GM18907 (cell line): ENCODE measurements at regions not wholly inside any gene's neighbourhood (a gene's known extent, or its start where the extent isn't known, plus 50 kb on each side); places are given as distances from the start of the nearest gene placed in this dataset.
"Not testable (repeated sequence)": the region's sequence is repeated elsewhere in the genome, so short reads cannot be mapped to it uniquely, and the experiment has no call there.

Experiments used
- ATAC-seq: cut with Tn5 transposase; IDR thresholded peaks from one replicate; pipeline ENCODE4 v1.9.1; 2021; ENCODE audit warnings: mild to moderate bottlenecking, moderate library complexity; ENCODE audit not compliant: unreplicated experiment

DNA sequence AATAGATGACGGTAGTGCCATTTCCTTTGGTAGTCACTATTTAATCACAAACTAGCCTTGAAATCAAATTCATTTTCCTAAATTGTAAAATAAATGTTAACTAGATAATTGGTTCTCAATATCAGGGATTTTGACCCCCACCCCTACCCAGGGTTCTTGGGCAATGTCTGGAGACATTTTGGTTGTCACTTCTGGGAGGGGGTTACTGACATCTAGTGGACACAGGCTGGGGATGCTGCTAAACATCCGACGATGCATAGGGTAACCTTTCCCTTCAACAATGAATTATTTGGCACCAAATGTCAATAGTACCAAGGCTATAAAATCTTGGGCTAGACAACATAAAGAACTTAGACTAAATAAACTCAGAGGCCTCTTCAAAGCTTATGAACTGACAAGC is 285.8 kb upstream of the TRPC5 start:
- ATAC-seq, result no peak

DNA sequence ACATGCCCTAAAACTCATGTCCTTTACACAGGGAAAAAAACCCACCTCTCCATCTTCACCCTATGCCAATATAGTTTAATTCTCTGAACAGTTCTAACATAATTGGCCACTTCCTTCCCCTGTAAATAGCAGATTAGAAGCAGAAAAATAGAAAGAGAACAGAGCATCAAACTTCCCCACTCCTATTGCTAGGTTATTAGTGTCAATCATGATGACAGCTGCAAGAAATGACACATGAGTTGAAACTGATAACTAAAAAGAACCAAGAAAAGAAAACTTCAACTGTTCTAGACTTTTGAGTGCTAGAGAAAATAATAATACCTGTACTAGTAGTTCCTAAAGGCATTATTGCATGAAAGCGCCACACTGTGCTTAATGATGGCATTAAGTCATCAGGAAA is 284.5 kb upstream of the TRPC5 start:
- ATAC-seq, result no peak

DNA sequence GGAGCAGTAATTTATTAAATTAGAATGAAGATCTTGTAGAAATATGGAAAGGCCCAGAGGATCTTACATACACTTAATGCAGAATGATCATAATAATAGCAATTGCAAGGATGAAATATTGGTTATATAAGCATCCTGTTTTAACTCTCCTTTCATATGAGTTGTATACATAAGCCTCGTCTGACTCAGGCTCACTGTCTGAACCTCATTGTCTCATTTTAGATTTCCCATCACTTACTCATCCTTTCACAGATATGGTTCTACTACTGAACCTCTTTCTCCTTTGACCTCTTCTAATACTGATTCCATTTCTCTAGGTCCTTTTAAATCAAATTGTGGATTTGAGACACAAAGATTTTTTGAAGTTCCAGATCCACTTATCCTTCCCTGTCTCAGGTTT is 277.3 kb upstream of the TRPC5 start:
- no peak for ATAC-seq

DNA sequence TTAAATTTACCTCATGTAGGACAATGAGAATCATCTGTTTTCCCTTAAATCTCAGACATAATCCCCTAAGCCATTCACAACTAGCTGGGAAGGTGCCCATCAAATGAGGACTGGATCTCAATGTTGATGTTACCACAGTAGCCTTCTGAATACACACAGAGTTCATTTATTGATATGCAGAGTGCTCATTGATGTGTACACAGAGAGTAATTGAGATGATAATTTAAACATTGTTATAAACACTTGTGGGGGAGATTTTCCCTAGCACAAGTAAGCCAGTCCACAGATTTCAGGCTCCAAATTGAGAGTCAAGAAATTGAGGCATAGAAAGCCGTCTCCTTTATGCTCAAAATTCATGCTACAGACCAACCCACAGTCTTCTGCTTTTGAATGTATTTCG is 273.4 kb upstream of the TRPC5 start:
- ATAC-seq, result no peak

DNA sequence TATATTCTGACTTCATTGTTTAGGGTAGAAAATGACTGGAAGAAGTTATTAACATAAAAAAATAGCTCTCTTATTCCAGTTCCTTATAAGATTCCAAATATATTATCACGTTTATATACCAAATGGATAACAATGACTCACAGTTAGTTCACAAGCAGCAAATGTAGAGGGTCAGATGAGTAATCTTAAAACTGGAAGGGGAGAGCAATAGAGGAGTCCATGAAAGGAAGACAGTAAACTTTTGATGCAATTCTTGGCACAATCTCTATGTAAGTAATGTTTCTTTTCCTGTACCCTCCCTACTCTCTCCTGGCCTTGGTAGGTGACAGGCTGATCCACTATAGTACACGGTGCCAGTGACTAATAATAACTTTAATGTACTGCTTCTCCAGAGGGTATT is 259.0 kb upstream of the TRPC5 start:
- ATAC-seq, result no peak

DNA sequence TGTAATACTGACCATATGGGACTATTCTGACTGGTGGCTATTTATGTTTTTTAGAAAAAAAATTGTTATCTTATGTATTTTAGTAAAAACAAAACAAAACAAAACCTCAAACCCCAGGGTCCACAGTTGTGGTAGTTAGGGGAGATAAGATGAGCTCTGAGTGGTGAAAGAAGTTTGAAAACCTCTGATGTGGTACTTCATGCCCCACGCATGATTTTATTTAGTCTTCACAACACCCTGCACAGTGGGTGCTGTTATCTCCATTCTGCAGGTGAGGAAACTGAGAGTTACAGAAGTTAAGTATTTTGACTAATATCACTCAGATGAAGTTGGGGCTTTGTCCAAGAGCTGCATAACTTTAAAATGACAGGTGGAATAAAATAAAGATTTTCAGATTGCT is 230.6 kb upstream of the TRPC5 start:
- no peak for ATAC-seq

DNA sequence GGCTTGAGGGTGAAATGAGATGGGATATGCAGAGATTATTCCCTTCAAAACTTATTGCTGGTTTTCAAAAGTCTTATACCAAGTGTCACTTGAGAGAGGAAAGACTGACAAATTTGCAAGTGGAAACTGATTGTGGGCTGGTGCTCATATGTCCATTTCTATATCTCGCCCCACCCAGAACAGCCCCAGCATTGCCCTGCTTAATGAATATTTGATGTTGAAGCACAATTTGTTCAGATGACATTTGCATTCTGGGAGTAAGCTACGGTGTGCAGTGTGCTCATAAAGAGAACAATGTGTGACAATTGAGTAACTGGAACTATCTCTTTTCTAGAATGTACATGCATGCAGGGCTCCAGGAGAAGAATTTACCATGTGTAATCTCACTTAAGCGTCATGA is 223.5 kb upstream of the TRPC5 start:
- no peak for ATAC-seq

DNA sequence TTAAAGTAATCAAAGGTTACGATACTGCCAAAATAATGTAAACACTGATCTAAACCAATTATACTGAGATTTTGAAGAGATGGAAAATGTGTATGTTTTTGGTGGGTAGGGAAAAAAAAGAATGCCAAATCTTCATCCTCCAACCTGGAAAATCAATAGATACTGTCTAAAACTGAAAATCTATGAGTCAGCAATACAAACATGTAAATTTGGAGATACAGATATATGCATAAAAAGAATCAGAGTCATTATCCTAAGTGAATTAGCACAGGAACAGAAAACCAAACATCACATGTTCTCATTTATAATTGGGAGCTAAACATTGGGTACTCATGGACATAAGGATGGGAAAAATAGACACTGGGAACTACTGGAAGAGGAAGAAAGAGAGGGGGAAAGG is 197.4 kb upstream of the TRPC5 start:
- no peak for ATAC-seq

DNA sequence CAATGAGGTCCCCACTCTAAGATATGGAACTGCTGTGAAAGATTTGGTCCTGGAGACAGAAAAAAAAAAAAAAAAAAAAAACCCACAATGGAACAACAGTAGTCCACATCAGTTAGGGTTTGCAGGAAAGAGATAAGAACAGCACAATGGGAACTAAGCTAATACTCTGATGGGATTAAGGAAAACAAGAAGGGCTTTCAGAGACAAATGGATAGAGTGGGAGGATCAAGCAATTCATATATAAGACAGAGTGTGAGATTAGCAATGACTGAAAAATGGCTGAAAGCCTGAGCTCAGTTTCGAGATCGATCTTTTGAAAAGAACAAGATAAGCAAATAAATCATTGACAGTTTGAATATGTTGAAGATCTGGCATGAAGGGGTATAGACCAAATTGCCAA is 188.4 kb upstream of the TRPC5 start:
- no peak for ATAC-seq

DNA sequence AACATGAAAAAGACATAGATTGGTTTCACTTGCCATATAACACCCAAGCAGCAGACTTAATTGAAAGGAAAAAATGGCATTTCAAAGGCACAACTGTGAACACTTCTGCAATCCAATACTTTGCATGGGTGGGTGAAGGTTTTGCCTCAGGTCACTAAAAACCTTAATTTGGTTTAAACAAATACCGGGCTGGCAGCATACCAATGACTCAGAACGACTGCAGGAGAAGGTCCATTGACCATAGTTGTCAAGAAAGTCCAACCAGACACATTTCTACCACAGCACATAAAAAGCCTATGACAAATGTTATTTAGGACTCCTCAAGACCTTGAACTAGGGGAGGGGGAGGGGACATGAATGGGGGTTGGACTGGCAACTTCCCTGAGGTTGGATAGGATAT is 183.6 kb upstream of the TRPC5 start:
- no peak for ATAC-seq

DNA sequence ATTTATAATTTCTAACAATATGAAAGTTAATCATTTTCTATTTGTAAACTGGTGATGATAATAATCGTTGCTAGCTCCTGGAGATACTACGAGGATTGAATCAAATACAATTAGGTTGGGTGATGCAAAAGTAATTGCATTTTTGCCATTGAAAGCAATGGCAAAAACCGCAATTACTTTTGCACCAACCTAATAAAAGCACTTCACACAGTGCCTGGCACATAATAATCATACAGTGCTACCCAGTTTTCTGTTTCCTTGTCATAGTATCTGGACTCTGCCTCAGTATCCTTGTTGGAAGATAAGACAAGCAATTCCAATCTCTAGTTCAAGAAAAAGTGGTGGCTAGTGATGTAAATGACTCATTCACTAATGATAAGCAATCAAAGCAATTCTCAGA is 176.8 kb upstream of the TRPC5 start:
- ATAC-seq, result no peak

DNA sequence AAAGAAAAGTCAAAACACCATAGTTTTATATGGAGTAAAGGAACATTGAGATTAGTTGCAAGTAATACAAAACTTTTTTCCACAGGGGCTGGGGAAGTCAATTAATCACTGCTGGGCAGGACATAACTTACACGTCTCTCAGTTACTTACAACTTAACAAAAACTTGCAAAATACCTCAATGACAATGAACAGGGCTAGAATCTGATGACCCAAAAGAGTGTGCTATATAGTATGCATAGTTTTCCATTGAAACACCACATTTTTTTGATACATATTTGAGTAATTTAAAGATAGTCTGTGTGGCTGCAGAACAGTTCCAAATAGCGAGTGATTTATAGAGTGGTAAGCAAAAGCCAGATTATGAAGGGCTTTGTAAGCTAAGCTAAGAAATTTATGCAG is 172.3 kb upstream of the TRPC5 start:
- no peak for ATAC-seq

DNA sequence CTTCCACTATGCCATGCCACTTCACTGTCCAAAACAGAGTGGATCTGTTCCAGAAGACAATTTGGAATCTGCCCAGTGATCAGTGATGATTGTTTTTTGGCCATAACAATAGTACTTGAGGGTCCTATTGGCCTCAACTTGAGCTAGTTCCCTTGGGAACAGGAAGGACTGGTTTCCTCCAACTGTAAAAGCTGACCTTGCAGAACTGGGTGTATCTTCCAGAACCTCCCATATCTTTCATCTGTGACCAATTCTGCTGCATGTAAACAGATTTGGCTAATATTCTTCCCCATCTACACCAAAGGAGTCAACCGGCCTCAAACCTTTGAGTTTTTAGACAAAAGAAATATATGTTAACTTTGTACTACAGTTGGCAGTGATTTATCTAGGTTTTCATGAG is 165.1 kb upstream of the TRPC5 start:
- no peak for ATAC-seq

DNA sequence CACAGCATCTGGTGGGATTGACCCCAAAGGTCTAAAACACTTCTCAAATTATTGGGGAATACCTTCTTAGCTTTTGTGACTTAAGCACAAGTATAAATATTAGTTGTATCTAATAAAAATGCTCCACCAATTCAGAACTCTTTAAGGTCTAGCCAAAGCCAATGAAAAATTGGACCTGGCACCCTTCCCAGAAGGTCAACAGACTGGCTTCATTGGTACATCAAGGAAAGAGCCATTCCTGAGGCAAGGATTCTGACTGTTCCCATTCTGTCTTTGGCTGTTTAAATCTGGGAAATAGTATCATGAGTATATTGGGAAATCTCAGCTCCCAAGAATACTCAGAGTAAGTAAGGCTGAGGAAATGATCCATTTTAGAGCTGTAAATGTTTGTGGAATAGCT is 153.0 kb upstream of the TRPC5 start:
- ATAC-seq, result no peak

DNA sequence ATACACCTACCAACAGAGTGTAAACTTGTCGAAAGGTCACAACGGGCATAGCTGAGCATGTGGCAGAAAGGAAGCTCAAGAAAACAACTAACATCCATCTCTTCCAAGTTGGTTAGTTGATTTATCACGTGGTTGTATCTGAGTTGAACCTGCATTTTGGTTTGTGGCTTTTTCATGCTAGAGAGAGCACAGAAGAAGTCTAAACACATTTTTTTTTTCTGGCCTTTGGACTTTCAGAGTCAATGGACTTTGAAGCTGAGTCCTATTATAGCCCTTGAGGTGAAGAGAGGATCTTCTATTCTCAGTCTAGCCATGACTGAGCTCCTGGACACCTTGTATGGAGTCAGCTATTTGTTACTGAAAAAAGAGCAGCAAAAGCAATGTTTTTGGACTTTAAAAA is 150.6 kb upstream of the TRPC5 start:
- no peak for ATAC-seq

DNA sequence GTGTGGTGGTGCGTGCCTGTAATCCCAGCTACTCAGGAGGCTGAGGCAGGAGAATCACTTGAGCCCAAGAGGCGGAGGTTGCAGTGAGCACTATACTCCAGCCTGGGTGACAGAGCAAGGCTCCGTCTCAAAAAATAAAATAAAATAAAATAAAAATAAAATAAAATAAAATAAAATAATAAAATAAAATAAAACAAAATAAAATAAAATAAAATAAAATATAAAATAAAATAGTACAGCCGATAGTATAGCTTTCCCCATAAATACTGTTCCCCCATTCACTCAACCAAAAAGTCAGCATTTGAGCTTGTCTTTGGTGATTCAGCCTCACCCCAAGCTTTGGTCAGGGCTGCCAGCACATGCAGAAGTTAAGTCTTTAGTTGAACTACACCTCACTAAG is 144.2 kb upstream of the TRPC5 start:
- ATAC-seq, result not testable (repeated sequence)

DNA sequence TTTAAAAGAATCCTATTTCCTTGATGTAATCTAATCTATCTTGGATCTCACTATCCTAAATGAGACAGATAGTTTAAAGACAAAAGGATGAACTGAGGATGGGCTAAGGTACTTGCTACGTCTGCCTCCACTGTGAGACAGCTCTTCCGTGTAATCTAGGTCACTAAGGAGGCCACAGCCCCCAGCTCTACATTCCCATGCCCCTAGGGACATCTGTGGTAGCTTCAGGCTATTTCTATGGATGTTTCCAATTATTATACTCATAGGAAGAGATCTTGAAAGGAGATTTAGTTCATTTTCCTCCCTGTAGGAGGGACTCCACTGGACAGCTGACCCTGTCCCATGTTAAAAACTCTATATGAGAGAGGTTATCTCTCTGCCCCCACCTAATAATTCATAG is 140.8 kb upstream of the TRPC5 start:
- no peak for ATAC-seq

DNA sequence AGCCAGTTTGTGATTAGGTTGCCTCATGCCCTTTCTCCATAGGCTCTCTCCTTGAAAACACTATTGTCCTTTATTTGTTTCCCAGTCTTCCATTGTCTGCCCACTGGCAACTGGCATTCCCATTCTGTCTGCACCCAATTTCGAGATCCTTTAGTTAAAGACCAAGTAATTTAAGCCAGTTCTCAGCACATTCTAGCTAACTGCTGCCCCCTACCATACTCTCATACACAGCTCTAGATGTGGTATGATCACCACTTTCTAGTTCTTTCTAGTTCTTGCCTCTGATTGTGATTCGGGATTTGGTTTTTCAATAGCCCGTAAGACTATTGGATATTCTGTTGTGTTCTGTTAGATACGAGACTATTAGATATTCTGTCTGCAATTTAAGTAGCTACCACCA is 135.8 kb upstream of the TRPC5 start:
- ATAC-seq, result no peak

DNA sequence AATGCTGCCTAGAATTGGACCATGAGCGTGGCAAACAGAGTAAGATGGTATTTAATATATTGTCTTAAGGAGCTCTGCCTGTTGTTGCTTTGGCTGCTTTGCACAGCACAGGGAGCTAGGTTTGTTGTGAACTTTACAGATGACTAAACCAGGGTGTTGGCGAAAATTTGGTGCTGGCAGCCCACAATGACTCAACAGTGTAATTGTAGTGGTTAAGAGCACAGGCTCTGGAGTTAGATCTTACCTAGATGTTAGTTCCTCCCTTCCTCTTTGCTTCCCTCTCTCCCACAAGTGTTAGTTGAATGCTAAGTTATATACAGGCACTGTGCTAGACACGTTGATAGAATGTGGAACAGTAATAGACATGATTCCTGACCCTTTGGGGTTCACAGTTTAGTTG is 128.9 kb upstream of the TRPC5 start:
- ATAC-seq, result peak; percentile 53

DNA sequence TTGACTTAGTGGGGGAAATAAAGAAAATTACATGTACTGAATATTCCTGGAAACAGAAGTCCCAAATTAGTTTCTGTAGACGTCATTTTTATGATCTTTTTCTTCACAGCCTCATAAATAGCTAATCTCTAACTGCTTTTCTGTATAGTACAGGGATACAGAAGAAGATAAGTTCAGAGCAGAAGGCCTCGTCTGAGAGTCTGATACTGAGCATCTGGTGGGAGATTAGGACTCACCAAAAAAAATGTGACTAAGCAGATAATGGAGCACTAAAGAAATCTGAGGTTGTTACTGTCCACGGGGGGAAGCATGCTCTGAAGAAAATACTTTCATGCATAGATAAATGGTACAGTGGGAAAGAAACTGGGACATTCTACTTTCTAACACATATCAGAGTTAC is 115.3 kb upstream of the TRPC5 start:
- no peak for ATAC-seq

DNA sequence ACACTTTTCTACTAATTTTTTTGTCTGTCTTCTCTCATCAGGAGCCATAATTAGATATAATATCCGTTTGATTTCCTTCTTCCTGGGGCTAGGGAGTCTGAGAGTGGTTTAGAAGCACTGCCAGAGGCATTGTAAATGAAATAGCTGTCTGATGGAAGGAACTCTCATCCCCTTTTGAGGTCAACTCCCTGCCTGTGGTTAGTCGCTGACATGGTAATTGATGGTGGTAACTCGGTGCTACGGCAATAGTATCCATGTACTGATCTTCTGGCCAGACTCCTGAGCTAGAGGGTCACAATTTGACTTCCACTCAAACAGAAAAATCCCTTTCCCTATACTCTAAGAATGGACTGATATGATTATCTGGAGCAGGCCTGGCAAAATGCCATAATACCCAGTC is 108.1 kb upstream of the TRPC5 start:
- no peak for ATAC-seq

DNA sequence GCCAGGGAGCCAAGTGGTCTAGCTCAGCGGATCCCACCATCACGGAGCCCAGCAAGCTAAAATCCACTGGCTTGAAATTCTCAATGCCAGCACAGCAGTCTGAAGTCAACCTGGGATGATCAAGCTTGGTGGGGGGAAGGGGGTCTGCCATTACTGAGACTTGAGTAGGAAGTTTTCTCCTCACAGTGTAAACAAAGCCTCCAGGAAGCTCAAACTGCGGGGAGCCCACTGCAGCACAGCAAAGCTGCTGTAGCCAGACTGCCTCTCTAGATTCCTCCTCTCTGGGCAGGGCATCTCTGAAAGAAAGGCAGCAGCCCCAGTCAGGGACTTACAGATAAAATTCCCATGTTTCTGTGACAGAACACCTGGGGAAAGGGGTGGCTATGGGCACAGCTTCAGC is 98.8 kb upstream of the TRPC5 start:
- not testable (repeated sequence) for ATAC-seq

DNA sequence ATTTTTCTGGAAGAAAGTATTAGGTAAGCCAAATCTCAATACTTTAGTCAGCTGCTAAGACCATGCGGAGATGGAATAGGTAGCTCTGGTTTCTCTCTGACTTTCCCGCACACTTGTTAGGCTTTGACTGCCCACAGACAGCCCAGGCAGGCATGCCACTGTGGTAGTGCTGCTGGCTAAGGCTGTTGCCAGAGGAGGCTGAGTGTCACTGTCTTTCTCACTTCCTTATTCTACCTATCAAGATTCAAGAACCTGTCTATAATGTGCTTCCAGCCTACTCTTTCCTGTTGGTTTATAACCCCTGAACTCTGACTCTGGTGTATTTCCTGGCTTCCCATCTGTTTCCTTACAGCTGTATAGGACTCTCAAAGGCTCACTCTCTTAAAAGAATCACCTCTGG is 81.8 kb upstream of the TRPC5 start:
- ATAC-seq, result peak; percentile 52

DNA sequence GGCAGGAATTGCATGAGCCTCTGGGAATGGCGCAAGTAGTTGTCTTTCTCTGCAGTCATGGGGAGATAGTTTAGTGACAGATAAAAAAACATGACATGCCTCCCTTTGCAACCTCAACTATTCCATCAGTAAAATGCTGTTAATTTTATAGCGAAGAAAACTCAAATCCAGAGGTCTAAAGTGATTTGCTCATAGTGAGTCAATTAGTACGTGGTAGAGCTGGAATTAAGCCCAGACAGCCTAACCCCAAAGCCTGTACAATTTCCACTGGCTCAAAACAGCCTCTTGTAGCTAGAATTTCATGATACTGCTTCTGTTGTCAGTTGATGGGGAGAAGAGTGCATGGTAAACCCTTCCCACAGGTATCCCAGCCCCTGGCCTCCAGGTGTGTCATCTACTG is 81.3 kb upstream of the TRPC5 start:
- no peak for ATAC-seq
